B cell (primary cell): ENCODE measurements at regions not wholly inside any gene's neighbourhood (a gene's known extent, or its start where the extent isn't known, plus 50 kb on each side); places are given as distances from the start of the nearest gene placed in this dataset.

Source experiments
- ATAC-seq: fragments of 200-7000 bp; cut with Tn5 transposase; one replicate; pipeline ENCODE4 v1.10.0; 2021; ENCODE audit warnings: low read depth, mild to moderate bottlenecking, moderate number of reproducible peaks, moderate library complexity
- CTCF ChIA-PET: fragments of 350-600 bp; sonication (Branson Sonifier 250); formaldehyde crosslinking; loops from one replicate; lab custom pipeline; 2021; ENCODE audit warnings: antibody characterized with exemption, inconsistent platforms; lab: Charles Lee
- POLR2A ChIA-PET: fragments of 350-600 bp; sonication (Branson Sonifier 250); formaldehyde crosslinking; loops from one replicate; lab custom pipeline; 2021; ENCODE audit warnings: antibody characterized with exemption; lab: Charles Lee
- DNase-seq: peaks from one replicate; pipeline ENCODE4 v3.0.0; 2013
- H2AFZ ChIP-seq: 2 replicates; pipeline ENCODE4 v1.6.1; 2012; ENCODE audit warnings: mild to moderate bottlenecking, low read depth, low read length; ENCODE audit not compliant: insufficient read depth, poor library complexity, severe bottlenecking
- H3K27ac ChIP-seq, 2 donors: 1 replicate in 1 of 2; 2 replicates in 1 of 2; pipeline ENCODE4 v1.5.1; 2012 to 2013; ENCODE audit warnings: low read length in 2 of 2, mild to moderate bottlenecking in 2 of 2, moderate library complexity in 1 of 2
- H3K27me3 ChIP-seq, 4 experiments: fragments of 200-600 bp in 1 of 4; sonication (generic) in 1 of 4; replicated peaks in 1 of 4; 1 replicate in 2 of 4; 2 replicates in 2 of 4; pipeline versions ENCODE4 v1.6.1 to v1.7.0; 2013 to 2016; ENCODE audit warnings: low read length in 3 of 4, mild to moderate bottlenecking in 2 of 4, mixed read lengths in 1 of 4, moderate library complexity in 1 of 4; ENCODE audit not compliant: insufficient read depth in 4 of 4, control insufficient read depth in 3 of 4; ENCODE audit errors: control extremely low read depth in 1 of 4
- H3K36me3 ChIP-seq, 2 experiments: replicated peaks in 1 of 2; 1 replicate in 1 of 2; 2 replicates in 1 of 2; pipeline versions ENCODE4 v1.6.1 to v1.7.1; 2013; ENCODE audit warnings: low read length in 1 of 2; ENCODE audit not compliant: insufficient read depth in 2 of 2, control insufficient read depth in 1 of 2; ENCODE audit errors: control extremely low read depth in 1 of 2, extremely low read depth in 1 of 2
- H3K4me1 ChIP-seq, 2 donors: fragments of 200-600 bp in 1 of 2; sonication (generic) in 1 of 2; 1 replicate in 1 of 2; 2 replicates in 1 of 2; pipeline versions ENCODE4 v1.5.1 to v1.6.1; 2013 to 2017; ENCODE audit warnings: low read length in 2 of 2; ENCODE audit not compliant: control insufficient read depth in 2 of 2, insufficient read depth in 2 of 2
- H3K4me2 ChIP-seq: replicated peaks from 2 replicates; pipeline ENCODE3; 2012; ENCODE audit warnings: mild to moderate bottlenecking, low read depth, low read length; ENCODE audit not compliant: poor library complexity, severe bottlenecking
- H3K4me3 ChIP-seq, 5 experiments: fragments of 200-600 bp in 1 of 5; sonication (generic) in 1 of 5; 1 replicate in 3 of 5; 2 replicates in 2 of 5; pipeline versions ENCODE4 v1.5.1 to v1.7.0; 2011 to 2016; ENCODE audit warnings: low read length in 4 of 5, mild to moderate bottlenecking in 4 of 5, low read depth in 2 of 5, control low read depth in 1 of 5, moderate library complexity in 1 of 5; ENCODE audit not compliant: insufficient read depth in 1 of 5; ENCODE audit errors: control extremely low read depth in 1 of 5, extremely low read depth in 1 of 5
- H3K79me2 ChIP-seq: fragments of 200-600 bp; sonication (generic); one replicate; pipeline ENCODE4 v1.6.0; 2016; ENCODE audit warnings: low read length; ENCODE audit not compliant: control insufficient read depth, insufficient read depth
- H3K9ac ChIP-seq: fragments of 200-600 bp; sonication (generic); 2 replicates; pipeline ENCODE4 v1.6.1; 2017; ENCODE audit warnings: mild to moderate bottlenecking, low read length, moderate library complexity
- H3K9me3 ChIP-seq, 3 donors: one replicate each; pipeline versions ENCODE4 v1.6.1 to v1.7.1; 2013; ENCODE audit warnings: low read length in 2 of 3; ENCODE audit not compliant: control insufficient read depth in 2 of 3, insufficient read depth in 1 of 3; ENCODE audit errors: control extremely low read depth in 1 of 3
- H4K20me1 ChIP-seq: 2 replicates; pipeline ENCODE4 v1.6.0; 2012; ENCODE audit warnings: mild to moderate bottlenecking, low read length; ENCODE audit not compliant: insufficient read depth, control insufficient read depth, poor library complexity, severe bottlenecking
- H3K27ac Mint-ChIP-seq: one replicate; pipeline ENCODE4 v1.8.0; 2021; ENCODE audit warnings: mixed read lengths
- H3K27me3 Mint-ChIP-seq: one replicate; pipeline ENCODE4 v1.8.0; 2021; ENCODE audit warnings: mixed read lengths
- H3K4me1 Mint-ChIP-seq: one replicate; pipeline ENCODE4 v1.8.0; 2021; ENCODE audit warnings: mixed read lengths
- H3K4me3 Mint-ChIP-seq: one replicate; pipeline ENCODE4 v1.8.0; 2021; ENCODE audit warnings: mixed read lengths
- H3K9me3 Mint-ChIP-seq: one replicate; pipeline ENCODE4 v1.8.0; 2022; ENCODE audit warnings: mixed read lengths; ENCODE audit not compliant: insufficient read depth
- CTCF ChIP-seq: fragments of 200-600 bp; IDR thresholded peaks from one replicate; pipeline ENCODE4 v1.8.0; 2022; ENCODE audit warnings: antibody characterized with exemption, mild to moderate bottlenecking
- EZH2 ChIP-seq: IDR thresholded peaks from 2 replicates; pipeline ENCODE4 v1.6.1; 2012; ENCODE audit warnings: borderline replicate concordance, low read depth, mild to moderate bottlenecking, moderate library complexity, low read length; ENCODE audit not compliant: insufficient read depth, poor library complexity, severe bottlenecking
- WGBS: methylation state at CpG from one replicate; pipeline ENCODE4 v1.1.5; 2013; ENCODE audit warnings: missing lambda C conversion rate; ENCODE audit not compliant: insufficient coverage; 5-methylcytosine and 5-hydroxymethylcytosine counted together
- intact Hi-C: fragments of 100-400 bp; cut with micrococcal nuclease; formaldehyde crosslinking; loops from one replicate; pipeline ENCODE4 v1.10.0; 2022

- ChIA-PET POLR2A (no interaction called here), CTCF (no interaction called here)
- TF ChIP-seq CTCF (no peak), EZH2 (no peak)
- H3K79me2 ChIP-seq = no peaks in the 10 kb centered on the region
- intact Hi-C loops = no loop called here
- H2AFZ ChIP-seq = no peak overlapping the region
- ATAC-seq (no peak), DNase-seq (no peak)
- no peaks in the 10 kb centered on the region for H3K4me1 ChIP-seq
- H3K9ac ChIP-seq = no peak overlapping the region
- no peaks in the 10 kb centered on the region for H3K36me3 ChIP-seq
- Mint-ChIP-seq H3K9me3 (peaks cover 7% of the 10 kb centered on the region), H3K27me3 (no peaks in the 10 kb centered on the region), H3K27ac (no peak overlapping the region), H3K4me3 (no peak overlapping the region), H3K4me1 (no peaks in the 10 kb centered on the region)
- no peaks in the 10 kb centered on the region for H3K27me3 ChIP-seq
- H3K4me3 ChIP-seq = no peak overlapping the region
- H4K20me1 ChIP-seq = no peaks in the 10 kb centered on the region
- H3K27ac ChIP-seq = no peak overlapping the region
- peaks cover 0 to 8% (median 0%) of the 10 kb centered on the region in 3 donors for H3K9me3 ChIP-seq
- WGBS = no CpG with 5 or more reads among the region's 6 CpGs
- H3K4me2 ChIP-seq = no peak overlapping the region
Observed at GRCh38 chr5:63094730-63095129, 516.1 kb downstream of the LRRC70 start.

GRCh38 chr5:63089147-63089546 lies 510.5 kb downstream of the LRRC70 start:
- WGBS = 80% methylated on average over 1 of the region's 1 CpG
- no peak overlapping the region for H3K4me3 Mint-ChIP-seq
- H3K27me3 Mint-ChIP-seq = no peaks in the 10 kb centered on the region
- intact Hi-C loops = no loop called here
- no peak for TF ChIP-seq CTCF
- no peak for TF ChIP-seq EZH2
- Histone ChIP-seq H3K79me2 (no peaks in the 10 kb centered on the region), H3K27me3 (no peaks in the 10 kb centered on the region), H3K9me3 (peaks cover 0 to 12% (median 0%) of the 10 kb centered on the region in 3 donors), H4K20me1 (no peaks in the 10 kb centered on the region), H3K4me1 (no peaks in the 10 kb centered on the region), H3K4me2 (no peak overlapping the region), H3K36me3 (no peaks in the 10 kb centered on the region), H2AFZ (no peak overlapping the region), H3K4me3 (no peak overlapping the region), H3K9ac (no peak overlapping the region), H3K27ac (no peak overlapping the region)
- H3K27ac Mint-ChIP-seq = no peak overlapping the region
- ChIA-PET CTCF (interaction anchor here (0.6 kb wide), 1 partner anchor 627 kb away, joined by 5 read pairs; no protein-coding TSS in a partner anchor), POLR2A (no interaction called here)
- no peak for DNase-seq
- ATAC-seq = no peak
- peaks cover 4% of the 10 kb centered on the region for H3K9me3 Mint-ChIP-seq
- no peaks in the 10 kb centered on the region for H3K4me1 Mint-ChIP-seq
